Glutamatergic neuron (in vitro differentiated cells): ENCODE measurements at regions not wholly inside any gene's neighbourhood (a gene's known extent, or its start where the extent isn't known, plus 50 kb on each side); places are given as distances from the start of the nearest gene placed in this dataset.

ENCODE experiments used
- DNase-seq: peaks from one replicate; pipeline ENCODE4 v3.0.0; 2022
- H3K27ac Mint-ChIP-seq: one replicate; pipeline ENCODE4 v1.8.0; 2020; ENCODE audit warnings: mild to moderate bottlenecking, mixed read lengths, inconsistent platforms; ENCODE audit not compliant: unreplicated experiment
- H3K27me3 Mint-ChIP-seq: one replicate; pipeline ENCODE4 v1.8.0; 2020; ENCODE audit warnings: mild to moderate bottlenecking, moderate library complexity, mixed read lengths, inconsistent platforms; ENCODE audit not compliant: unreplicated experiment
- H3K36me3 Mint-ChIP-seq: one replicate; pipeline ENCODE4 v1.8.0; 2020; ENCODE audit warnings: mild to moderate bottlenecking, mixed read lengths, inconsistent platforms; ENCODE audit not compliant: unreplicated experiment
- H3K4me1 Mint-ChIP-seq: one replicate; pipeline ENCODE4 v1.8.0; 2020; ENCODE audit warnings: mild to moderate bottlenecking, low read depth, mixed read lengths, inconsistent platforms; ENCODE audit not compliant: unreplicated experiment
- H3K4me3 Mint-ChIP-seq: one replicate; pipeline ENCODE4 v1.8.0; 2020; ENCODE audit warnings: mild to moderate bottlenecking, mixed read lengths, inconsistent platforms; ENCODE audit not compliant: unreplicated experiment
- H3K9me3 Mint-ChIP-seq: one replicate; pipeline ENCODE4 v1.8.0; 2020; ENCODE audit warnings: mild to moderate bottlenecking, moderate library complexity, mixed read lengths, inconsistent platforms; ENCODE audit not compliant: unreplicated experiment
- TF ChIP-seq, protein P1 (sequence below): fragments of 200-600 bp; sonication (generic); IDR thresholded peaks from one replicate; pipeline ENCODE4 v1.5.0; 2021; ENCODE audit not compliant: partially characterized antibody, unreplicated experiment

- Mint-ChIP-seq H3K36me3 (peaks cover 3% of the 10 kb centered on the region), H3K27ac (no peak overlapping the region), H3K27me3 (peaks cover 3% of the 10 kb centered on the region), H3K4me3 (no peak overlapping the region), H3K4me1 (peaks cover 7% of the 10 kb centered on the region), H3K9me3 (no peaks in the 10 kb centered on the region)
- no peak for DNase-seq
- TF ChIP-seq, protein P1, sequence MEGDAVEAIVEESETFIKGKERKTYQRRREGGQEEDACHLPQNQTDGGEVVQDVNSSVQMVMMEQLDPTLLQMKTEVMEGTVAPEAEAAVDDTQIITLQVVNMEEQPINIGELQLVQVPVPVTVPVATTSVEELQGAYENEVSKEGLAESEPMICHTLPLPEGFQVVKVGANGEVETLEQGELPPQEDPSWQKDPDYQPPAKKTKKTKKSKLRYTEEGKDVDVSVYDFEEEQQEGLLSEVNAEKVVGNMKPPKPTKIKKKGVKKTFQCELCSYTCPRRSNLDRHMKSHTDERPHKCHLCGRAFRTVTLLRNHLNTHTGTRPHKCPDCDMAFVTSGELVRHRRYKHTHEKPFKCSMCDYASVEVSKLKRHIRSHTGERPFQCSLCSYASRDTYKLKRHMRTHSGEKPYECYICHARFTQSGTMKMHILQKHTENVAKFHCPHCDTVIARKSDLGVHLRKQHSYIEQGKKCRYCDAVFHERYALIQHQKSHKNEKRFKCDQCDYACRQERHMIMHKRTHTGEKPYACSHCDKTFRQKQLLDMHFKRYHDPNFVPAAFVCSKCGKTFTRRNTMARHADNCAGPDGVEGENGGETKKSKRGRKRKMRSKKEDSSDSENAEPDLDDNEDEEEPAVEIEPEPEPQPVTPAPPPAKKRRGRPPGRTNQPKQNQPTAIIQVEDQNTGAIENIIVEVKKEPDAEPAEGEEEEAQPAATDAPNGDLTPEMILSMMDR = no peak
These were observed 116.5 kb upstream of the MTNR1B start for GRCh38 chr11:92852946-92853345.

DNA sequence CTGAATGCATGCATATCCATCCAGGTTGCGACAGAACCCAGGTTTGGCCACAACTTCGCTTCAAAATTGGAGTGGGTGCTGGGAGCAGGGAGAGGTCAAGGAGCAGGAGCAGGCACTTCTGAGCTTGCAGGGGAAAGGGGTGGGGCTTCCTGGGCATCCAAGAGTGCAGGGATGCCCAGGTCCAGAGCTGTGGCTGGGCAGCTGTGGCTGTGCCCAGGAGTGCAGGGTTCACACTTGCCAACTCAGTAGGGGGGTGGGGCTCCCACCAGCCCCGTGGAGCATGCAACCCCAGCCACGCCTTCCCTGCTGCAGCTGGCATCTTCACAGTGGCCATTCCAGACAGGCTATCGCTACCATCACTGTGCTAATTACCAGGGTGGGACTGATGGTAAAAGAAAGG, 115.3 kb upstream of the MTNR1B start:
- Mint-ChIP-seq H3K27me3 (peaks cover 3% of the 10 kb centered on the region), H3K27ac (no peak overlapping the region)

GRCh38 chr11:92854952-92855351, 114.5 kb upstream of the MTNR1B start:
- H3K36me3 Mint-ChIP-seq = no peaks in the 10 kb centered on the region
- no peak overlapping the region for H3K27ac Mint-ChIP-seq
- no peaks in the 10 kb centered on the region for H3K9me3 Mint-ChIP-seq
- no peak for DNase-seq
- H3K4me3 Mint-ChIP-seq = no peak overlapping the region
- H3K4me1 Mint-ChIP-seq = peaks cover 7% of the 10 kb centered on the region
- H3K27me3 Mint-ChIP-seq = peaks cover 3% of the 10 kb centered on the region
- TF ChIP-seq, protein P1 = no peak

More for the DNA sequence above, 115.3 kb upstream of the MTNR1B start:
- Mint-ChIP-seq H3K4me1 (peaks cover 7% of the 10 kb centered on the region), H3K4me3 (no peak overlapping the region), H3K9me3 (no peaks in the 10 kb centered on the region), H3K36me3 (no peaks in the 10 kb centered on the region)
- TF ChIP-seq, protein P1 = no peak
- no peak for DNase-seq

GRCh38 chr11:92855607-92856405, 113.6 kb upstream of the MTNR1B start:
- DNase-seq = no peak
- peaks cover 3% of the 10 kb centered on the region for H3K27me3 Mint-ChIP-seq
- no peaks in the 10 kb centered on the region for H3K9me3 Mint-ChIP-seq
- no peak overlapping the region for H3K4me3 Mint-ChIP-seq
- no peaks in the 10 kb centered on the region for H3K36me3 Mint-ChIP-seq
- H3K27ac Mint-ChIP-seq = no peak overlapping the region
- H3K4me1 Mint-ChIP-seq = peaks cover 7% of the 10 kb centered on the region
- TF ChIP-seq, protein P1 = no peak

- Mint-ChIP-seq H3K36me3 (no peaks in the 10 kb centered on the region), H3K9me3 (no peaks in the 10 kb centered on the region), H3K4me3 (no peak overlapping the region), H3K27me3 (peaks cover 5% of the 10 kb centered on the region), H3K27ac (no peak overlapping the region), H3K4me1 (peaks cover 7% of the 10 kb centered on the region)
- no peak for DNase-seq
- TF ChIP-seq, protein P1 = no peak
These were observed 112.0 kb upstream of the MTNR1B start for GRCh38 chr11:92857407-92857806.
